NCI-H2029 (cell line): ENCODE measurements at regions not wholly inside any gene's neighbourhood (a gene's known extent, or its start where the extent isn't known, plus 50 kb on each side); places are given as distances from the start of the nearest gene placed in this dataset.
A peak's percentile ranks its signal among the peaks of the same experiment; 100 is the strongest.

Experiments used
- DNase-seq: peaks from one replicate; lab custom pipeline; 2025; lab: John Stamatoyannopoulos, UW

DNA sequence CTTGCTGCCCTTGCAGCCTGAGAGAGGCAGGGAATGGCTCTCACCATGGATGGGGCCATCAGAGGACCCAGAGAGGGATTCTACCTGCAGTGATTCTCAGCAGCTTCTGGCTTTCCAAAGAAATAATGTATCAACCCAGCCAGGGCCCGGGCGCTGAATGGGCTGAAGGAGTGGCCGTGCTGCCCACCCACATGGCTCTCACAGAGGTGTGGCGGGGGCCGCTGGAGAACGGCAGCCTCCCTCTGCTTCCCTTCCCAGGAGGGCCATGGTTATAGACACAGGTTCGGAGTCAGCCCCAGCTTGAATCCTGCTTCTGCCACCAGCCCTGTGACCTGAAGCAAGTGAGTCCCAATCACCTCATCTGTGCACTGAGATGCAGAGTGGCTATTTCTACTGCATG is 82.7 kb downstream of the THAP12 start:
- DNase-seq: no peak

GRCh38 chr11:76296731-76297542 is 84.0 kb downstream of the THAP12 start:
- no peak for DNase-seq

DNA sequence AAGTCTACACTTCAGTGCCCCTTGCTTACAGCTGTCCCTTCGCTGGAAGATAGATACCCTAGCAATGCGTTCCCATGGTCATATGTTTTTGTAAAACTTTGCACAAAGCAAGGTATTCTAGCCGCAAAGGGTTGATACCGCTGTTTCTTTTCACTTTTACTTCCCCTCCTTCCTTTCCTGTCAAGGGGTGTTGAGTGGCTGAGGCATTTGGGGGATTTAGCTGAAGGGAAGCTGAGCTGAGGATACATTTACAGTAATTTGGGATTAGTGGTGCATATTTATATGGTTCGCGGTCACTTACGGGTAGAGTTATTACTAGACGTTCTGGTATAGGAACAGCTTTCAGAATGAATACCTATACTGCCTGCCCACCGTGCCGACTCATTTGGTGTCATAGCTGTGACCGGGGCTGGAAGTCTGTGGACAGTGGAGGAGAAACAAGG is 86.9 kb upstream of the WNT11 start:
- no peak for DNase-seq

DNA sequence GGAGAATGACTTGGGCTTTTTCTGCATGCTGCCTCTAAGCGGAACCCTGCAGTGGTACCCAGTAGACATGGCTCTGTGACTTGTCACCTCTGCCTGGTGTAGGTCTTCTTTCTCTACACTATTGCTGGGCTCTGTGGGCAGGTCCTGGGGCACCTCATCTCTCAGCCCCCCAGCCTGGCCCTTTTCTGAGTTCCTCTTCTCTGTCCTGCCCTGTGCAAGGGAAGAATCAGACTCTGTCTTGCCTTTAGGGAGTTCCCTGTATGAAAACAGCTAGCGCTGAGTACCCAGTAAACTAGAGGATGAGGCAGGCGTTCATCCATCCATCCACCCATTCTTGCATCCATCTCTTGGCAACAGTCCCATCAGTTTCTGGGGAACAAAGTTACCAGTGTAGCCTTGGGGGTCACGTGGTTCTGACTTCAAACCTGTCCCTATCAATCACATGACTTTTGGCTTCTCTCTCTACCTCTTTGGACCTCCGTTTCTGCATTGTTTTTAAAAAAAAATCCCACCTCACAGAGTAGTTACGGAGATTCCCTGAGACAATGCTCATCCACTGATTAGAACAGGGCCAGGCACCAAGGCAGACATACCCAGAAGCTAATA is 86.4 kb upstream of the WNT11 start:
- no peak for DNase-seq

GRCh38 chr11:76291576-76292526 is 85.5 kb upstream of the WNT11 start:
- peak; percentile 66 for DNase-seq

- no peak for DNase-seq
Observed at GRCh38 chr11:76288166-76288980, 82.1 kb upstream of the WNT11 start.

GRCh38 chr11:76287227-76287626 is 80.9 kb upstream of the WNT11 start:
- DNase-seq: no peak

GRCh38 chr11:76285397-76286104 is 79.2 kb upstream of the WNT11 start:
- no peak for DNase-seq

GRCh38 chr11:76284161-76284560 is 77.9 kb upstream of the WNT11 start:
- no peak for DNase-seq

- DNase-seq: no peak
Observed at GRCh38 chr11:76282811-76283595, 76.7 kb upstream of the WNT11 start.

GRCh38 chr11:76282172-76282571 is 75.9 kb upstream of the WNT11 start:
- no peak for DNase-seq

DNA sequence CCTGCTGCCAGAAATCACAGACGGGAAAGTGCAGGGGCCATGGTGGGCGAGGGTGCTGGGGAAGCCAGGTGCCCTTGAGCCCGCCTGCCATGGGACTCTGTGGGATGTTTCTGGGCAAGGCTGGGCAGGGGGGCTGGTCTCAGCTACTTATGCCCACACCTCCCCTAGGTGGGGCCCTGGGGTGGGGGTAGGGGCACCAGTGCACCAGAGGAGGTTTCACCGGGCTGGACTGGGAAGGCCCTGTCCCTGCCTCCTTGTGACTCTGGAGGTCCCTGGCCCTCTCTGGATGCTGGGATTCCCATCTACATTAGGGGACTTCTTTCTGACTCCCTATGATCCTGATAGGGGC is 75.2 kb upstream of the WNT11 start:
- no peak for DNase-seq

DNA sequence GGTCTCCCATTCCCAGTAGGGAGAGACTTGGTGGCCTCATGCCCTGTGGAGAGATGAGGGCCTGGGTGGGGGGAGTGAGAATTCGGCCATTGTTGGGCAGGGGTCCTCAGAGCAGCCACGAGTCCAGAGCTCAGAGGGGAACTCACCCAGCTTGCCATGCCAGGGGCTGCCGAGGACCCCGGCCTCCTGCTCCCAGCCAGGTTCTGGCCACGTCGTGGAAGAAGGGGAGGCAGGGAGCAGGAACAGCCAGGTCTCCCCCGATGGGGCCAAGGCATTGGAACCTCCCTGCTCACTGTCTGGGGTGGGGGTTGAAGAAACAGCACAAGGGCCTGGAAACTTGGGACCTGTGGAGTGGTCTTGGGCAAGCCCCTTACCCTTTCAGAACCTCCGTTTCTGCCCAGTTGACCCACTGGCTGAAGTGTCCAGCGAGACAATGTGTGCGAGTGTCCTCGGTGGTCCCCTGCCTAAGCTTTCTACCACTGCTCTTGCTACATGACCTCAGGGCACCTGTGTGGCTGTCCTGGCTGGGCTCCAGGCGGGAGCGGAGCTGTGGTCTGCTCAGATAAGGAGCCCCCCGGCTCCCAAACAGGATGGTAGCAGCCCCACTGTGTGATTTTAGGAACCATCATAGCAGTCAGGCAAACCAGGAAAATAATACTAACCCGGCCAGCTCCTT is 74.7 kb upstream of the WNT11 start:
- no peak for DNase-seq

- no peak for DNase-seq
Observed at GRCh38 chr11:76280151-76280881, 74.0 kb upstream of the WNT11 start.

- peak; percentile 31 for DNase-seq
Observed at GRCh38 chr11:76279646-76280045, 73.3 kb upstream of the WNT11 start.

GRCh38 chr11:76279038-76279437 is 72.7 kb upstream of the WNT11 start:
- no peak for DNase-seq

DNA sequence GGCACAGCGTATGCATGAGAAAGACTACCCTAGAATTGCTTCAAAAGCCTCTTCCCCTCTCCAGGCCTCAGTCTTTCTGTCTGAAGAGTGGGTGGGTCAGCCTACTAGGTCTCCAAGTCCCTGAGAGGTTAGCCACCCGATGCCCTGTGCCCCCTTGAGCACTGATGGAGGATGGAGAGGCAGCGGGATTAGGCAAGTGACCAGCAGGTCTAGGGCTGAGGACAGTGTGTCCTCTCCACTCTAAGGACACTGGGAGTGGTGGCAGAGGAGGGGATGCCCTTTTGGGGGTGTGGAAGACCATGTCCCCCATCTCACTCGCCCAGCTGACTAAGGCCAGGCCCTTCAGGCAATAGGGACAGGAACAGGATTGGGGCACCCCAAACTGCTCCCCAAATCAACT is 72.2 kb upstream of the WNT11 start:
- no peak for DNase-seq

DNA sequence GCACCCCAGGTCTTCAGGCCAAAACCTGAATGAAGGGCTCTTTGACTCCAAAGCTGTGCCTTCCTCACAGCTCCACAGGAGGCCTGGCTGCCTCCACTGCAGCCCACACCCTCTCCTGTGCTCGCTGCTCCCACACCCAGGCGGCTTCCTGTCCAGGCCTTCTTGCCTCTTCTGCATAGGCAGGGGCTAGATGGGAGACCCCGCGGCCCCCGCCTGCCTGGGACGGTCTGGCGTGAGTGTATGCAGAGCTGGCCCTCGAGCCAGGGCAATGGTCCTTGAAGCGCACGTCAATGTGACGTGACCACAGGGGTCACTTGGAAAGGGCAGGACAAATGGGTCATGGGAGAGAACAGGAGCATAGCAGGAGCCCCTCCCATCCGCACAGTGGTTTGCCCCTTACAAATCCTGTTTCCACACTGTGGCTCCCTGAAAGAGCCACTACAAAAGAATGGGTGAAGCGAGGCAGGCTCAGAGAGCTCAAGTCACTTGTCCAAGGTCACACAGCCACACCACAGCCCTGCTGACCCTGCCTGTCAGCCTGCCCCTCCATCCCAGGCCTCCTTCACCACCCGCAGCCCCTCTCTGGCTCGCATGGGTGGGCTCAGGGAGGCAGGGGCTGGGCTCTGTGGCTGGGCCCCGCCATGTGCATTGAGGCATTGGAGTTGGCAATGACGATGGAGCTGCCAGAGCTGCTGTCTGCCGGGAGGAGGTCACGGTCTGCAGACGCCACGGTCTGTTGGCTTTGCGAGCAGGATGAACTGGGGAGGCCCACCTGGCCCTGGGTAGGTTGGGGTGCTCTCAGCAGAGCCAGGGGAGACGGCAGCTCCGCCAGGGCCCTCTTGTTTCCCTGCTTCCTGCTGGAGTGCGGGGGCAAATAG is 71.2 kb upstream of the WNT11 start:
- DNase-seq: no peak
